ENCODE measurements at regions not wholly inside any gene's neighbourhood (a gene's known extent, or its start where the extent isn't known, plus 50 kb on each side); places are given as distances from the start of the nearest gene placed in this dataset.
"Not testable (repeated sequence)": the region's sequence is repeated elsewhere in the genome, so short reads cannot be mapped to it uniquely, and the experiment has no call there.

DNA sequence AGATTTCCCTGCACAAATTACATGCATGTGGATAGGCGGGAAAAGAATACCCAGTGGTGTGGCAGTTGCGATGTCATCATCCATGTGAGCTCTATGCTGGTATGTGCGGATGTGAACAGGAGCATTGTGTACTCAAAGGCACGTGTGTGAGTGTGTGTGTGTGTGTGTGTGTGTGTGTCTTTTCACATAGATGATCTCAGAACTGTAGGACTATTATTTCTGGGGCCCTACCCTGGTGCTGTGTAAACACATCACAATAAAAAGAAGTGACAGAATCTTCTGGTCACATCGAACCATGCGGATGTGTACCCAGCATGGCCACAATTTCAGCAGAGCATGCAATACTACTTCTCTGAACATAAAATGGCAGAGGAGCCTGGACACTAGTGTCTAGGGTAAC is 624.8 kb downstream of the MID1IP1 start:
- Histone ChIP-seq H3K4me3 (no peak overlapping the region), H3K27ac (no peak overlapping the region), H3K27me3 (no peaks in the 10 kb centered on the region), H3K9me3 (no peaks in the 10 kb centered on the region), H3K4me1 (ENCODE audit: insufficient read depth) (no peaks in the 10 kb centered on the region), H3K36me3 (no peaks in the 10 kb centered on the region)
- intact Hi-C loops (cut with DNase I) = no loop called here
- TF ChIP-seq POLR2A (IDR thresholded peaks at IDR 0.05) = no peak
- TF ChIP-seq, protein P1, sequence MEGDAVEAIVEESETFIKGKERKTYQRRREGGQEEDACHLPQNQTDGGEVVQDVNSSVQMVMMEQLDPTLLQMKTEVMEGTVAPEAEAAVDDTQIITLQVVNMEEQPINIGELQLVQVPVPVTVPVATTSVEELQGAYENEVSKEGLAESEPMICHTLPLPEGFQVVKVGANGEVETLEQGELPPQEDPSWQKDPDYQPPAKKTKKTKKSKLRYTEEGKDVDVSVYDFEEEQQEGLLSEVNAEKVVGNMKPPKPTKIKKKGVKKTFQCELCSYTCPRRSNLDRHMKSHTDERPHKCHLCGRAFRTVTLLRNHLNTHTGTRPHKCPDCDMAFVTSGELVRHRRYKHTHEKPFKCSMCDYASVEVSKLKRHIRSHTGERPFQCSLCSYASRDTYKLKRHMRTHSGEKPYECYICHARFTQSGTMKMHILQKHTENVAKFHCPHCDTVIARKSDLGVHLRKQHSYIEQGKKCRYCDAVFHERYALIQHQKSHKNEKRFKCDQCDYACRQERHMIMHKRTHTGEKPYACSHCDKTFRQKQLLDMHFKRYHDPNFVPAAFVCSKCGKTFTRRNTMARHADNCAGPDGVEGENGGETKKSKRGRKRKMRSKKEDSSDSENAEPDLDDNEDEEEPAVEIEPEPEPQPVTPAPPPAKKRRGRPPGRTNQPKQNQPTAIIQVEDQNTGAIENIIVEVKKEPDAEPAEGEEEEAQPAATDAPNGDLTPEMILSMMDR (IDR thresholded peaks at IDR 0.05) = no peak
- no peak for TF ChIP-seq EP300 (IDR thresholded peaks at IDR 0.05)
- DNase-seq = no peak
- 85 to 87% (median 86%) methylated on average over 6 of the region's 6 CpGs for WGBS, 3 donors

DNA sequence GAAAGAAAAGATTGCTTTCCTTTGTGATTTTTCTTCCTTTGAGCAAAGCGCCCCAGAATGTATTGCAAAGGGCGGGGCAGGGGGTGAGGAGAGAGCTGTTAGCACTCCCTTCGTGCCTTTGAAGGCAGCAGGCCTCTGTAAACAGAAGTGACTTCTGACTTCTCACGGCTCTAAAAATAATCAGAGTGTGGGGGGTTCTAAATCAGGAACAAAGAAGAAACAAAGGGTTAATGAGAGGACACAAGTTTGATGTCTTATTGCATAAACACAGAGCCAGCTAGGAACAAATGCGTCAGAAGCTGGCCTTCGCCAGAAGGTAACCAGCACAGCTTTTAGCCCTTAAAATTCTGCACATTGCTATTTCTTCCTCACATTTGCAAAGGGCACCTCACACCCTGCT is 626.2 kb downstream of the MID1IP1 start:
- no peaks in the 10 kb centered on the region for H3K9me3 ChIP-seq
- peak; percentile 37 to 60 (median 51) for DNase-seq
- no peaks in the 10 kb centered on the region for H3K27me3 ChIP-seq
- intact Hi-C loops (cut with DNase I) = no loop called here
- no peaks in the 10 kb centered on the region for H3K36me3 ChIP-seq
- peak overlapping the region in 1 of 2 donors; percentile 0 for H3K27ac ChIP-seq
- TF ChIP-seq POLR2A (IDR thresholded peaks at IDR 0.05) (no peak), EP300 (IDR thresholded peaks at IDR 0.05) (no peak)
- TF ChIP-seq, protein P1 (IDR thresholded peaks at IDR 0.05) = no peak
- no peak overlapping the region for H3K4me3 ChIP-seq
- 37 to 42% (median 38%) methylated on average over 6 of the region's 6 CpGs for WGBS, 3 donors
- no peaks in the 10 kb centered on the region for H3K4me1 ChIP-seq (ENCODE audit: insufficient read depth)

DNA sequence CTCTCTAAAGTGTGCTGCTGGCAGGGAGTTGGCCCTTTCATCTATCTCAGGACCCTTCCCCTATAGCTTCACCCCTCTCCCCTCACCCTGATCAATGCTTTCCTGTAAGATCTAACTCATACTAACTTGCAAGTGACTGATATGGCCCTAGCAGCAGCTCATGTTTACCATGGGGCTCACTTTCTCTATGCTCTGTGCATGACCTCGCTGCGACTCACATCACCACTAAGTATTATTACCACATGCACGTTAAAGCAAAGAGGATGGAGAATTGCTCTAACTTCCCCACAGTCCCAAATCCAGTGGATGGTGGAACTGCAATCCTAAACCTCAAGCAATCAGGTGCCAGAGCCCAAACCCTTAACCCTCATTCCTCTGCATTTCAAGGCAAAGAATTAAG is 626.6 kb downstream of the MID1IP1 start:
- Histone ChIP-seq H3K4me3 (no peak overlapping the region), H3K36me3 (no peaks in the 10 kb centered on the region), H3K27me3 (no peaks in the 10 kb centered on the region), H3K27ac (no peak overlapping the region), H3K9me3 (no peaks in the 10 kb centered on the region), H3K4me1 (ENCODE audit: insufficient read depth) (no peaks in the 10 kb centered on the region)
- intact Hi-C loops (cut with DNase I) = no loop called here
- no peak for DNase-seq
- TF ChIP-seq EP300 (IDR thresholded peaks at IDR 0.05) (no peak), POLR2A (IDR thresholded peaks at IDR 0.05) (no peak)
- TF ChIP-seq, protein P1 (IDR thresholded peaks at IDR 0.05) = no peak
- 60 to 69% (median 63%) methylated on average over 3 of the region's 3 CpGs for WGBS, 3 donors

DNA sequence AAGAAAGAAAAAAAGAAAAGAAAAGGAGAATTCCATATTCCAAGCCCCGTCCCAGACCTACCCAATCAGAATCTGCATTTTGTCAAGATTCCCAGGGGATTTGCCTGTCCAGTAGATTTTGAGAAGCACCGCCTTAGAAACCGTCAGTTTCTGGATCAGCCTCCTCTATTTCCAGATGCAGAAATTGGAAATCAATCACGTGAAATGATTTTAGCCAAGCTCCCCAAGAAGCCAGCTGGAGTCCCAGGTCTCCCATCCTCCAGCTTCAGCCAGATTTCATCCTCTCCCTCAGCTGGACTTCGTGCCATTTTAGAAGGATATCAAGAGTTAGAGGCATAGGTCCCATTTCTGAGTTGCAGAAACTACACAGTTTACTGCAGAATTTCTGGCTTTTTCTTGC is 629.3 kb downstream of the MID1IP1 start:
- no peaks in the 10 kb centered on the region for H3K27me3 ChIP-seq
- H3K36me3 ChIP-seq = no peaks in the 10 kb centered on the region
- intact Hi-C loops (cut with DNase I) = no loop called here
- TF ChIP-seq, protein P1 (IDR thresholded peaks at IDR 0.05) = no peak
- TF ChIP-seq EP300 (IDR thresholded peaks at IDR 0.05) = no peak
- TF ChIP-seq POLR2A (IDR thresholded peaks at IDR 0.05) = no peak
- WGBS, 3 donors = 79 to 87% (median 79%) methylated on average over 5 of the region's 5 CpGs
- H3K9me3 ChIP-seq = no peaks in the 10 kb centered on the region
- no peak overlapping the region for H3K4me3 ChIP-seq
- H3K27ac ChIP-seq = no peak overlapping the region
- H3K4me1 ChIP-seq (ENCODE audit: insufficient read depth) = no peaks in the 10 kb centered on the region
- no peak for DNase-seq

DNA sequence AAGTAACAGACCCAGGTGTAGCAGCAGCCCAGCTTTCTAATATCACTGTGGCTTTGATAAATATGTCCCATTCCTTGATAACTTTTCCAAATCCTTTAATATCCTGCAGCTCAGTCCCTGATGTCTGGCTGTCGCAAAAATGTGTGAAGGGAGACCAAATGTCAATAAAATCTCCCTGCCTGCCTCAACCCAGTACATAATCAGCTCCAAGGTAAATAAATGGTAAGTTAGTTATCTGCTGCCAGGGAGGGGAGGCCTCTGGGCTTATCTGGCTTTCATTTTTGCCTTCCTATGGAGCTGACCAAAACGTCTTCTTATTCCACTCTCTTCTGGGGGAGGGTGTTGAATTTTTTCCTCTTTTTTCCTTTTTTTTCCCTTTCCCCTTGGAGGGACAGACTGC is 630.6 kb downstream of the MID1IP1 start:
- Histone ChIP-seq H3K4me1 (ENCODE audit: insufficient read depth) (no peaks in the 10 kb centered on the region), H3K9me3 (no peaks in the 10 kb centered on the region), H3K27ac (no peak overlapping the region), H3K27me3 (no peaks in the 10 kb centered on the region), H3K36me3 (no peaks in the 10 kb centered on the region), H3K4me3 (no peak overlapping the region)
- DNase-seq = no peak
- intact Hi-C loops (cut with DNase I) = no loop called here
- TF ChIP-seq EP300 (IDR thresholded peaks at IDR 0.05) (no peak), POLR2A (IDR thresholded peaks at IDR 0.05) (no peak)
- TF ChIP-seq, protein P1 (IDR thresholded peaks at IDR 0.05) = no peak
- WGBS, 3 donors = 30 to 50% (median 44%) methylated on average over 2 of the region's 2 CpGs

DNA sequence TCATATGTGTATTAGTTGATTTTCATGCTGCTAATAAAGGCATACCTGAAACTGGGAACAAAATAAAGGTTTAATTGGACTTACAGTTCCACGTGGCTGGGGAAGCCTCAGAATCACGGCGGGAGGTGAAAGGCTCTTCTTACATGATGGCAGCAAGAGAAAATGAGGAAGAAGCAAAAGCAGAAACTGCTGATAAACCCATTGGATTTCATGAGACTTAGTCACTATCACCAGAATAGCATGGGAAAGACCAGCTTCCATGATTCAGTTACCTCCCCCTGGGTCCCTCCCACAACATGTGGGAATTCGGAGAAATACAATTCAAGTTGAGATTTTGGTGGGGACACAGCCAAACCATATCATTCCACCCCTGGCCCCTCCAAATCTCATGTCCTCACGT is 633.4 kb downstream of the MID1IP1 start:
- H3K4me1 ChIP-seq (ENCODE audit: insufficient read depth); H3K36me3 ChIP-seq; DNase-seq; intact Hi-C loops (cut with DNase I); H3K4me3 ChIP-seq; H3K27me3 ChIP-seq; H3K9me3 ChIP-seq; H3K27ac ChIP-seq: not testable (repeated sequence)
- WGBS, 3 donors = 54 to 63% (median 58%) methylated on average over 5 of the region's 5 CpGs

DNA sequence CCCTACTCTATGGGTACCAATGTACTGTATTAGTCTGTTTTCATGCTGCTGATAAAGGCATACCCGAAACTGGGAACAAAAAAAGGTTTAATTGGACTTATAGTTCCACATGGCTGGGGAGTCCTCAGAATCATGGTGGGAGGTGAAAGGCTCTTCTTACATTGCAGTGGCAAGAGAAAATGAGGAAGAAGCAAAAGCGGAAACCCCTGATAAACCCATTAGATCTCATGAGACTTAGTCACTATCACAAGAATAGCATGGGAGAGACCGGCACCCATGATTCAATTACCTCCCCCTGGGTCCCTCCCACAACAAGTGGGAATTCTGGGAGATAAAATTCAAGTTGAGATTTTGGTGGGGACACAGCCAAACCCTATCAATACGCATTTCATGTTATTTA is 635.3 kb downstream of the MID1IP1 start:
- H3K9me3 ChIP-seq; H3K4me1 ChIP-seq (ENCODE audit: insufficient read depth); H3K4me3 ChIP-seq; DNase-seq; intact Hi-C loops (cut with DNase I); H3K27me3 ChIP-seq; H3K36me3 ChIP-seq; H3K27ac ChIP-seq: not testable (repeated sequence)
- 80 to 88% (median 82%) methylated on average over 4 of the region's 4 CpGs for WGBS, 3 donors

Data from ovary (tissue), 7 donors.